GM12875 (cell line): ENCODE measurements at regions not wholly inside any gene's neighbourhood (a gene's known extent, or its start where the extent isn't known, plus 50 kb on each side); places are given as distances from the start of the nearest gene placed in this dataset.

ENCODE experiments used
- H3K4me3 ChIP-seq: one replicate; pipeline ENCODE4 v1.5.1; 2011; ENCODE audit warnings: low read depth, low read length, control low read depth
- TF ChIP-seq, protein P1 (sequence below): IDR thresholded peaks from 2 replicates; pipeline ENCODE4 v1.5.1; 2011; ENCODE audit warnings: low read depth, mild to moderate bottlenecking, control low read depth, inconsistent platforms, low read length, moderate library complexity, borderline replicate concordance; ENCODE audit not compliant: insufficient read depth

DNA sequence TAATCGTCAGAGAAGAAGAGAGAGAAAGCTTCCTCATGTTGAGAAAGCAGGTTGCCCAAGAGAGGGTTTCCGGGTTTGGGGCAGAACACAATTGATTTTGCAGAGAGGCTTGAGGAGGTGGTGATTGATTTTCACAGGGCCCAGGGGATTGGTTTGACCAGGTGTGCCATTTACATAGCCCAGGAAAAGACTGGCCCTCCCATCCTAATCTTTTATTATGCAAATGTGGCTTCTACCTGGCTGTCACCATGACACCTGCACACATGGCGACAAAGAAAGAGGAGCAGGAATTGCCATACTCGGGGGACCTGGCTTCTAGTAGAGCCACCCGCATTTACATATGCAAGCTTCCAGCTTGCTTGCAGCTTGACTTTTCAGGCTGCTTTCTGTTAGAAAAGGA lies 405.3 kb downstream of the PPP4R3C start:
- TF ChIP-seq, protein P1, sequence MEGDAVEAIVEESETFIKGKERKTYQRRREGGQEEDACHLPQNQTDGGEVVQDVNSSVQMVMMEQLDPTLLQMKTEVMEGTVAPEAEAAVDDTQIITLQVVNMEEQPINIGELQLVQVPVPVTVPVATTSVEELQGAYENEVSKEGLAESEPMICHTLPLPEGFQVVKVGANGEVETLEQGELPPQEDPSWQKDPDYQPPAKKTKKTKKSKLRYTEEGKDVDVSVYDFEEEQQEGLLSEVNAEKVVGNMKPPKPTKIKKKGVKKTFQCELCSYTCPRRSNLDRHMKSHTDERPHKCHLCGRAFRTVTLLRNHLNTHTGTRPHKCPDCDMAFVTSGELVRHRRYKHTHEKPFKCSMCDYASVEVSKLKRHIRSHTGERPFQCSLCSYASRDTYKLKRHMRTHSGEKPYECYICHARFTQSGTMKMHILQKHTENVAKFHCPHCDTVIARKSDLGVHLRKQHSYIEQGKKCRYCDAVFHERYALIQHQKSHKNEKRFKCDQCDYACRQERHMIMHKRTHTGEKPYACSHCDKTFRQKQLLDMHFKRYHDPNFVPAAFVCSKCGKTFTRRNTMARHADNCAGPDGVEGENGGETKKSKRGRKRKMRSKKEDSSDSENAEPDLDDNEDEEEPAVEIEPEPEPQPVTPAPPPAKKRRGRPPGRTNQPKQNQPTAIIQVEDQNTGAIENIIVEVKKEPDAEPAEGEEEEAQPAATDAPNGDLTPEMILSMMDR = no peak
- H3K4me3 ChIP-seq = no peak overlapping the region

DNA sequence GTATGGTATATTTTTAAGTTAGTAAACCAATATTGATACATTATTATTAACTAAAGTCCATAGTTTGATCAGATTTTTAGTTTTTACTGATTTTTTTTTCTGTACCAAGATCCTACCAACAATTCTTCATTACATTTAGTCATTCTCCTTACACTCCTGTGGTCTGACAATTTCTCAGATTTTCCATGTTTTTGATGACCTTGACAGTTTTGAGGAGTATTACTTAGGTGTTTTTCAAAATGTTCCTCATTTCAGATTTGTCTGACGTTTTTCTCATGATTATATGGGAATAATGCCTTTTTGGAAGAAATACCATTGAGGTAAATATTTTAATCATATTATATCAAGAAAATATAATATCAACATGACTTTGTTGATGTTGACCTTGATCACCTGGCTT lies 423.8 kb downstream of the PPP4R3C start:
- H3K4me3 ChIP-seq = no peak overlapping the region
- TF ChIP-seq, protein P1 = no peak

DNA sequence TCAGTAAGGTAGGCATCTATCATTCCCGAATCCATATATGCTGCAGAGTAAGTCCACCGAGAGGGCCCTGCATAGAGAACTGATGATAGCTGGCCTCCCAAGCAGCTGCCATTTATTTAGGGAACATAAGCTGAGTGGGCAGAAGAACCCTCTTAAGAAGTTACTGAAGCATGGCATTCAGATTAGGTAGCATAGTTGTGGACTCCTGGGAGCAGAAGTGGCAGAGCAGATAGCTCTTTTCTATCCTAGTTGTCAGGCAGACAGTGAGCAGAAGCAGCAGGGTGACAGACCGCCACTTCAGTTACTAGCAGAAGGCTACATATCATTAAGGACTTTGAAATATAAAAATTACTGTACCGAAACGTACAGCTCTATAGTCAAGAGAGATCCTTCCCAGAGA lies 454.7 kb downstream of the PPP4R3C start:
- H3K4me3 ChIP-seq = no peak overlapping the region
- TF ChIP-seq, protein P1 = no peak

DNA sequence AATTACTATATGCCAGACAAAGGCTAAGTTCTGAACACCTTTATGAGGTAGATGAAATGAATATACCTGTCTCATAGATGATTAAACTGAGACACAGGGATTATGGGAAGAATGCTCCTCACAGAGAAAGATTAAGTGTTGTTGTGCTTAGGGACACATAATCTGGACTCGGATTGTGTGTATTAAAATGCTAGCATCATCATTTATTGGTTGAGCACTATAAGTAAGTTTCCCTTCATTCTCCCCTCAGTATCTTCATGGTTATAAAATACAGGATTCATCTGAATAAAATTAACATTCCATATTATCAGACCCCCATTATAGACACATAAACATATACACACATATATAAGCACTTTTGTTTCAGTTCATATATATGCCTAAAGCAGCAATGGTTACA lies 463.5 kb downstream of the PPP4R3C start:
- TF ChIP-seq, protein P1 = no peak
- H3K4me3 ChIP-seq = no peak overlapping the region

DNA sequence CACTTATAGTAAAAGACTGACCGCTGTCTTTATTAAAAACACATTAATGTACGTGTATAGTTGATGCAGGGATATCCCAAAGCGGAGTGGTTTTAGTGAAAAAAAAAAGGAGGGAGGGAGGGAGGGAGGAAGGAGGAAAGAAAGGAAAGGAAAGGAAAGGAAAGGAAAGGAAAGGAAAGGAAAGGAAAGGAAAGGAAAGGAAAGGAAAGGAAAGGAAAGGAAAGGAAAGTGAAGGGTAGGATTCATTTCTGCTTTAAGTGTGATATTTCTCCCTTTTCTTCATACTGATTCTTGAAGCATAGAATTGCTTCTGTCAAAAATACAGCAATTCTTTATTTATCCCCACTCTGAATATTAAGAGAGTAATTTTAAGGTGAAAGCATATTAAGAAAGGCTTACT lies 504.9 kb downstream of the PPP4R3C start:
- TF ChIP-seq, protein P1 = no peak
- no peak overlapping the region for H3K4me3 ChIP-seq

DNA sequence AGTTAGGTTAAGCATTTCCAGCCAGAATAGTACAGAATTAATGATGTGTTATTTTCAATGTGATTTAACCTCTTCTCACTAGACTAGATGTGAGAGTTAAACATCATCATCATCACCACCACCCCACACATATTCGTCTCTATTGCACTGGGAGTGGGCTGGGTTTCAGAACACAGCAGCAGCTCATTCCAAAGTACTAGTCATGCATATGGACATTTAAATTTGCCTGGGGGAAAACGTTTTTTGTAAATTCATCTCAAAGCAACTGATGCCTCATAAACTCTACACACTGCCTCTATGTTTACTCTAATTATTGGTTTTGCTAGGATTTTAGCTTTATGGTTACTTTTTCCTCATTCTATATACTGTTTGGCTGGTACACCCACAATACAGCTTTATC lies 509.1 kb downstream of the PPP4R3C start:
- TF ChIP-seq, protein P1 = no peak
- H3K4me3 ChIP-seq = no peak overlapping the region

DNA sequence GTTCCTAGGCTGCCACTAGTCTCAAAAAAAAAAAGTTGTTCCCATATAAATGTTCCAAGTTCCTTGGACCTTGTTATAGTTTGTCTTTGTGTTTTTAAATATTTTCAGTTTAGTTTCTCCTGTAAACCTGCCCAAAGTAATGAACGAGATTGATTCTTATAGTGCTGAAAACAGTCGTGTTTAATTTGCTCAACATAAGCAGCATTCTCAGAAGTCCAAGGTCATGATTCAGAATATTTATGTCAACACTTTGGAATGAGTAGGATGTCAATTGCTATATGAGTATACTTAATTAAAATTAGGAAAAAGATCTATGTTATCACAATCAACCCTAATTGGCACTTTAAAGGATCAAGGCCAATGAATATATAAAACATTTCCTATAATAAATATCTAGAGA lies 510.9 kb downstream of the PPP4R3C start:
- H3K4me3 ChIP-seq = no peak overlapping the region
- TF ChIP-seq, protein P1 = no peak
